HepG2 (cell line): ENCODE measurements at regions not wholly inside any gene's neighbourhood (a gene's known extent, or its start where the extent isn't known, plus 50 kb on each side); places are given as distances from the start of the nearest gene placed in this dataset.

Experiments
- ATAC-seq: fragments of 200-7000 bp; cut with Tn5 transposase; 3 replicates; pipeline ENCODE4 v1.9.1; 2020; ENCODE audit warnings: mild to moderate bottlenecking, moderate library complexity
- BruUV-seq: library from RNA; stranded (reverse); fragments of 400-500 nt; replicated peaks from 2 replicates; lab custom pipeline; 2021; lab: Mats Ljungman, UMichigan
- CTCF ChIA-PET: fragments of 300-600 bp; formaldehyde crosslinking; extraction: SDS; loops from one replicate; lab custom pipeline; 2021; ENCODE audit warnings: low total read pairs, inconsistent platforms, low intra/inter-chr PET ratio; lab: Yijun Ruan, JAX
- POLR2A ChIA-PET: fragments of 350-600 bp; sonication (Branson Sonifier 250); formaldehyde crosslinking; loops from one replicate; lab custom pipeline; 2020; ENCODE audit warnings: antibody characterized with exemption, inconsistent platforms; lab: Yijun Ruan, JAX
- DNase-seq: peaks from one replicate; pipeline ENCODE4 v3.0.0-alpha.2; 2015; ENCODE audit warnings: low spot score
- FAIRE-seq: peaks from 3 replicates; lab custom pipeline; 2011; peaks lifted over from hg19 to GRCh38; lab: Jason Lieb, UNC
- H2AFZ ChIP-seq: one replicate; pipeline ENCODE4 v1.6.1; 2011; ENCODE audit warnings: low read length, inconsistent platforms
- H3K27ac ChIP-seq: fragments of 300-600 bp; 3 replicates; pipeline ENCODE4 v1.8.0; 2011; ENCODE audit warnings: mixed run types, mild to moderate bottlenecking, mixed read lengths, low read length, inconsistent platforms; ENCODE audit not compliant: insufficient read depth; ENCODE audit errors: extremely low read length
- H3K27me3 ChIP-seq, 2 experiments: fragments of 200-600 bp in 1 of 2; 2 replicates in 1 of 2; 3 replicates in 1 of 2; pipeline versions ENCODE4 v1.6.0 to v1.8.0; 2011; ENCODE audit warnings: low read length in 2 of 2, mild to moderate bottlenecking in 2 of 2, moderate library complexity in 2 of 2, inconsistent platforms in 1 of 2; ENCODE audit not compliant: insufficient read depth in 2 of 2, control insufficient read depth in 1 of 2
- H3K36me3 ChIP-seq, 2 experiments: fragments of 200-600 bp in 1 of 2; replicated peaks in 1 of 2; 2 replicates in 1 of 2; 3 replicates in 1 of 2; pipeline versions ENCODE4 v1.5.1 to v1.8.0; 2011; ENCODE audit warnings: low read length in 2 of 2, inconsistent platforms in 1 of 2; ENCODE audit not compliant: insufficient read depth in 2 of 2, control insufficient read depth in 1 of 2
- H3K4me1 ChIP-seq: 2 replicates; pipeline ENCODE4 v1.5.1; 2012; ENCODE audit warnings: low read length, inconsistent platforms; ENCODE audit not compliant: insufficient read depth
- H3K4me2 ChIP-seq: 2 replicates; pipeline ENCODE4 v1.6.0; 2011; ENCODE audit warnings: low read depth, low read length, inconsistent platforms
- H3K4me3 ChIP-seq, 3 experiments: fragments of 200-600 bp in 1 of 3; sonication (generic), shearing (Covaris generic) in 1 of 3; replicated peaks in 1 of 3; 2 replicates each; pipeline ENCODE4 v1.5.1; 2011 to 2016; ENCODE audit warnings: low read length in 3 of 3, inconsistent platforms in 2 of 3, low read depth in 2 of 3, mild to moderate bottlenecking in 2 of 3, control low read depth in 1 of 3, mixed read lengths in 1 of 3; ENCODE audit not compliant: insufficient read depth in 1 of 3
- H3K79me2 ChIP-seq: one replicate; pipeline ENCODE4 v1.6.1; 2011; ENCODE audit warnings: low read length, inconsistent platforms; ENCODE audit not compliant: insufficient read depth
- H3K9ac ChIP-seq: 2 replicates; pipeline ENCODE4 v1.6.0; 2011; ENCODE audit warnings: mild to moderate bottlenecking, low read depth, low read length, inconsistent platforms; ENCODE audit not compliant: insufficient read depth
- H3K9me3 ChIP-seq: 2 replicates; pipeline ENCODE4 v1.5.1; 2012; ENCODE audit warnings: mild to moderate bottlenecking, low read length
- H4K20me1 ChIP-seq: 2 replicates; pipeline ENCODE4 v1.6.0; 2011; ENCODE audit warnings: inconsistent platforms, mild to moderate bottlenecking, low read length, moderate library complexity; ENCODE audit not compliant: insufficient read depth
- ARID2 ChIP-seq: sonication (generic); formaldehyde crosslinking; IDR thresholded peaks from 2 replicates; pipeline ENCODE4 v1.8.1; 2022; ENCODE audit warnings: mild to moderate bottlenecking, missing genetic modification reagents, borderline replicate concordance
- BHLHE40 ChIP-seq: IDR thresholded peaks from 2 replicates; pipeline ENCODE4 v1.6.1; 2011; ENCODE audit warnings: low read length, improper control_type of control experiment
- MAX ChIP-seq: IDR thresholded peaks from 2 replicates; pipeline ENCODE4 v1.6.1; 2012; ENCODE audit warnings: inconsistent platforms
- MIER2 ChIP-seq: IDR thresholded peaks from 2 replicates; pipeline ENCODE4 v1.6.1; 2016; ENCODE audit warnings: missing biosample characterization, missing genetic modification reagents
- RFXANK ChIP-seq: IDR thresholded peaks from 2 replicates; pipeline ENCODE4 v1.6.1; 2016
- TFDP2 ChIP-seq: sonication (generic); formaldehyde crosslinking; IDR thresholded peaks from 2 replicates; pipeline ENCODE4 v1.4.0; 2020; ENCODE audit warnings: missing genetic modification reagents
- ZBTB14 ChIP-seq: sonication (generic); formaldehyde crosslinking; IDR thresholded peaks from 2 replicates; pipeline ENCODE4 v1.4.0; 2020; ENCODE audit warnings: missing genetic modification reagents
- ZBTB20 ChIP-seq: sonication (generic); formaldehyde crosslinking; IDR thresholded peaks from 2 replicates; pipeline ENCODE4 v1.8.1; 2023; ENCODE audit warnings: missing genetic modification reagents, low read depth, mild to moderate bottlenecking, borderline replicate concordance
- ZMYM3 ChIP-seq: sonication (generic); formaldehyde crosslinking; IDR thresholded peaks from 2 replicates; pipeline ENCODE4 v1.5.1; 2020; ENCODE audit warnings: mild to moderate bottlenecking, missing genetic modification reagents
- ZNF441 ChIP-seq: sonication (generic); formaldehyde crosslinking; IDR thresholded peaks from 2 replicates; pipeline ENCODE4 v1.7.0; 2021; ENCODE audit warnings: missing genetic modification reagents, borderline replicate concordance
- ZNF562 ChIP-seq: sonication (generic); formaldehyde crosslinking; IDR thresholded peaks from 2 replicates; pipeline ENCODE4 v1.8.0; 2022; ENCODE audit warnings: missing genetic modification reagents, borderline replicate concordance
- ZNF615 ChIP-seq: sonication (generic); formaldehyde crosslinking; IDR thresholded peaks from 2 replicates; pipeline ENCODE4 v1.5.0; 2020; ENCODE audit warnings: mild to moderate bottlenecking, missing genetic modification reagents, borderline replicate concordance
- ZNF780A ChIP-seq: sonication (generic); formaldehyde crosslinking; IDR thresholded peaks from 2 replicates; pipeline ENCODE4 v1.8.0; 2022; ENCODE audit warnings: mild to moderate bottlenecking, missing genetic modification reagents, moderate library complexity
- ZNF788 ChIP-seq: sonication (generic); formaldehyde crosslinking; IDR thresholded peaks from 2 replicates; pipeline ENCODE4 v1.5.0; 2020; ENCODE audit warnings: mild to moderate bottlenecking, missing genetic modification reagents, borderline replicate concordance
- WGBS: methylation state at CpG from one replicate; pipeline ENCODE4 v1.1.6; 2017; ENCODE audit warnings: low lambda C conversion rate; 5-methylcytosine and 5-hydroxymethylcytosine counted together
- in situ Hi-C: cut with HindIII; loops from 2 replicates; pipeline ENCODE4 v1.10.0; 2017; ENCODE audit warnings: low pct_unique_long_range_greater_than_20kb; ENCODE audit not compliant: extremely low pct_ligation_motif_present
- intact Hi-C: fragments of 100-400 bp; cut with micrococcal nuclease; formaldehyde crosslinking; loops from one replicate; pipeline ENCODE4 v1.10.0; 2022; ENCODE audit not compliant: unreplicated experiment
- TF ChIP-seq, protein P1 (sequence below): sonication (generic); formaldehyde crosslinking; IDR thresholded peaks from 2 replicates; pipeline ENCODE4 v1.8.1; 2023; ENCODE audit warnings: mild to moderate bottlenecking, missing genetic modification reagents, borderline replicate concordance
- TF ChIP-seq, protein P2 (sequence below): sonication (generic); formaldehyde crosslinking; IDR thresholded peaks from 2 replicates; pipeline ENCODE4 v1.8.1; 2023; ENCODE audit warnings: missing genetic modification reagents, mild to moderate bottlenecking, borderline replicate concordance

GRCh38 chr3:154842536-154842935 is 237.6 kb upstream of the MME start:
- intact Hi-C loops (no loop called here), in situ Hi-C loops (no loop called here)
- ATAC-seq (no peak), FAIRE-seq (no peak), DNase-seq (no peak)
- BruUV-seq = no TSS peak
- TF ChIP-seq ZMYM3 = no peak
- no peak for TF ChIP-seq MAX
- TF ChIP-seq ARID2 (CRISPR knock-in tag) = no peak
- no peak for TF ChIP-seq BHLHE40
- no peak for TF ChIP-seq ZNF562 (CRISPR knock-in tag)
- Histone ChIP-seq H3K27me3 (no peaks in the 10 kb centered on the region), H3K9ac (no peak overlapping the region), H3K79me2 (no peaks in the 10 kb centered on the region), H3K9me3 (no peaks in the 10 kb centered on the region), H3K36me3 (no peaks in the 10 kb centered on the region), H4K20me1 (no peaks in the 10 kb centered on the region), H3K27ac (no peak overlapping the region), H3K4me3 (no peak overlapping the region), H3K4me1 (no peaks in the 10 kb centered on the region), H2AFZ (no peak overlapping the region), H3K4me2 (no peak overlapping the region)
- POLR2A ChIA-PET = no interaction called here
- CTCF ChIA-PET = no interaction called here
- WGBS = 0% methylated on average over 2 of the region's 2 CpGs

DNA sequence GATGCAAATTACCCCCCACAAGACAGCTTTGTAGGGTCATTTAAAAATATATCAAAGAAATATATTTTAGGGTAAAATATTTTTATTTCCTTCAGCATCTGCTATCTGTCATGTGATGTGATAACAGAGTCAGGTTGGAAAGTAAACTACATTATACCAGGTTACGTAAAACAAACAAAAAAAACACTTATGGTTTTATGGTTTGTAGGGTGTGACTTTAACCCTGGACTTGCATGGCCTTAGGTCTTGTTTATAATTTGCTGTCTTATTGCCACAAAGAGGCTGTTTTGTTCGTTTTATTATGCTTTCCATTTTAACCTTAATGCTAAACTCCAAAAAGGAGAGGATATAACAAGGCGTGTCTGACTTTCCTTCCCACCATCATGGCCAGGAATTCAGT is 244.5 kb upstream of the MME start:
- H3K9me3 ChIP-seq = no peaks in the 10 kb centered on the region
- H2AFZ ChIP-seq = no peak overlapping the region
- H3K79me2 ChIP-seq = no peaks in the 10 kb centered on the region
- ChIA-PET CTCF (no interaction called here), POLR2A (no interaction called here)
- H3K27me3 ChIP-seq = no peaks in the 10 kb centered on the region
- DNase-seq = no peak
- intact Hi-C loops = no loop called here
- no peaks in the 10 kb centered on the region for H3K36me3 ChIP-seq
- BruUV-seq = no TSS peak
- H3K9ac ChIP-seq = no peak overlapping the region
- 18% methylated on average over 3 of the region's 3 CpGs for WGBS
- no peak for FAIRE-seq
- no peak overlapping the region for H3K4me2 ChIP-seq
- ATAC-seq = no peak
- no peak overlapping the region for H3K4me3 ChIP-seq
- H3K27ac ChIP-seq = no peak overlapping the region
- no peaks in the 10 kb centered on the region for H4K20me1 ChIP-seq
- H3K4me1 ChIP-seq = no peaks in the 10 kb centered on the region
- in situ Hi-C loops = no loop called here
- TF ChIP-seq, protein P1, sequence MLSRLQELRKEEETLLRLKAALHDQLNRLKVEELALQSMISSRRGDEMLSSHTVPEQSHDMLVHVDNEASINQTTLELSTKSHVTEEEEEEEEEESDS (CRISPR knock-in tag) = no peak
- TF ChIP-seq ZNF788 = no peak
- no peak for TF ChIP-seq ZBTB14
- TF ChIP-seq ZNF780A = no peak
- TF ChIP-seq, protein P2, sequence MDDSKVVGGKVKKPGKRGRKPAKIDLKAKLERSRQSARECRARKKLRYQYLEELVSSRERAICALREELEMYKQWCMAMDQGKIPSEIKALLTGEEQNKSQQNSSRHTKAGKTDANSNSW (CRISPR knock-in tag) = no peak
- no peak for TF ChIP-seq RFXANK
- TF ChIP-seq TFDP2 (CRISPR knock-in tag) = no peak
- TF ChIP-seq ZNF615 (CRISPR knock-in tag) = no peak
- no peak for TF ChIP-seq ZNF441 (CRISPR knock-in tag)
- no peak for TF ChIP-seq ZBTB20 (CRISPR knock-in tag)
- TF ChIP-seq MIER2 = no peak
- no peak for TF ChIP-seq MAX
